ENCODE measurements at regions not wholly inside any gene's neighbourhood (a gene's known extent, or its start where the extent isn't known, plus 50 kb on each side); places are given as distances from the start of the nearest gene placed in this dataset.

DNA sequence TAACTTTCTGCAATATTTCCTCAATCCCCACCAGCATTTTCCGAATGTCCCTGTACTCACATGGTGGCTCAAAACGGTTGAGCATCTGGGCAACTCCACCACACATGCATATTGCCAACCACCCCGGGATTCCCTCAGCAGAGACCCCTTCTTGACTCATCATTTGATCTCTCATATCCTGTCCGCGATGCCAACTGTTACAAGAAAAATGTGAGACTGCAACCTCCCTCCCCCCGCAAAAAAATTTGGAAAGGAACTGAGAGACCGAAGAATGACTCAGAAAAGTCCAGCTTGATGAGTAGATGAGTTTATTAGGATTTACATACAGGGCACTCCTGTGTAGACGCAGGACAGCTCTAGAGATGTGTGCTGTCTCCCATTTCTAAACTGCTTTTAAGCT lies 561.4 kb downstream of the ZIC3 start:
- Histone ChIP-seq H3K27ac (ENCODE audit: low read depth, low read length) (no peak overlapping the region), H3K36me3 (ENCODE audit: control insufficient read depth in 1 of 2, insufficient read depth in 2 of 2, low read length in 2 of 2) (no peaks in the 10 kb centered on the region), H3K79me2 (ENCODE audit: insufficient read depth, low read length) (no peaks in the 10 kb centered on the region), H4K20me1 (ENCODE audit: insufficient read depth) (no peaks in the 10 kb centered on the region), H3K4me2 (ENCODE audit: low read length) (no peak overlapping the region), H3K4me3 (replicated peaks in 1 of 2; ENCODE audit: low read depth in 1 of 2, low read length in 2 of 2) (no peak overlapping the region), H3K9me3 (ENCODE audit: control insufficient read depth in 1 of 2, insufficient read depth in 1 of 2, low read depth in 1 of 2, low read length in 2 of 2) (no peaks in the 10 kb centered on the region), H3K4me1 (ENCODE audit: control insufficient read depth in 1 of 2, insufficient read depth in 2 of 2, low read length in 2 of 2) (no peaks in the 10 kb centered on the region), H3K9ac (ENCODE audit: low read length) (no peak overlapping the region), H2AFZ (ENCODE audit: low read depth, low read length, poor library complexity, severe bottlenecking) (no peak overlapping the region), H3K9me2 (ENCODE audit: insufficient read depth) (no peaks in the 10 kb centered on the region), H3K27me3 (ENCODE audit: insufficient read depth, low read length) (no peaks in the 10 kb centered on the region)
- ATAC-seq: no peak
- BruUV-seq (replicated peaks): no TSS peak
- no peak for DNase-seq (ENCODE audit: low read depth, low spot score)
- intact Hi-C loops (cut with micrococcal nuclease): loop anchor here (5.0 kb wide), 1 partner anchor 1430 kb away; no protein-coding TSS in a partner anchor
- ChIA-PET POLR2A (no interaction called here), CTCF (no interaction called here), RAD21 (ENCODE audit: low non-redundant PET in 1 of 2, low total read pairs in 2 of 2, uncharacterized antibody in 2 of 2, unreplicated experiment in 2 of 2) (no interaction called here)
- TF ChIP-seq FOSL1 (IDR thresholded peaks at IDR 0.05; ENCODE audit: low read depth) (no peak), SIN3A (IDR thresholded peaks at IDR 0.05; ENCODE audit: low read depth) (no peak), POLR2AphosphoS5 (IDR thresholded peaks at IDR 0.05; ENCODE audit: low read depth, low read length) (no peak), TCF7L2 (IDR thresholded peaks at IDR 0.05; ENCODE audit: borderline replicate concordance, extremely low read depth, insufficient read depth, insufficient read length) (no peak), SP1 (IDR thresholded peaks at IDR 0.05; ENCODE audit: low read depth) (no peak), ZNF274 (IDR thresholded peaks at IDR 0.05; ENCODE audit: low read depth, low read length) (no peak), ELF1 (IDR thresholded peaks at IDR 0.05; ENCODE audit: borderline replicate concordance, low read depth) (no peak), ZFX (IDR thresholded peaks at IDR 0.05) (no peak), EZH2 (IDR thresholded peaks at IDR 0.05) (no peak), JUND (IDR thresholded peaks at IDR 0.05) (no peak), YY1 (IDR thresholded peaks at IDR 0.05; ENCODE audit: extremely low read depth, insufficient replicate concordance, low read depth, low read length) (no peak), POLR2A (IDR thresholded peaks at IDR 0.05; ENCODE audit: borderline replicate concordance, extremely low read depth, insufficient read depth, insufficient read length) (no peak)
- TF ChIP-seq, protein P1, sequence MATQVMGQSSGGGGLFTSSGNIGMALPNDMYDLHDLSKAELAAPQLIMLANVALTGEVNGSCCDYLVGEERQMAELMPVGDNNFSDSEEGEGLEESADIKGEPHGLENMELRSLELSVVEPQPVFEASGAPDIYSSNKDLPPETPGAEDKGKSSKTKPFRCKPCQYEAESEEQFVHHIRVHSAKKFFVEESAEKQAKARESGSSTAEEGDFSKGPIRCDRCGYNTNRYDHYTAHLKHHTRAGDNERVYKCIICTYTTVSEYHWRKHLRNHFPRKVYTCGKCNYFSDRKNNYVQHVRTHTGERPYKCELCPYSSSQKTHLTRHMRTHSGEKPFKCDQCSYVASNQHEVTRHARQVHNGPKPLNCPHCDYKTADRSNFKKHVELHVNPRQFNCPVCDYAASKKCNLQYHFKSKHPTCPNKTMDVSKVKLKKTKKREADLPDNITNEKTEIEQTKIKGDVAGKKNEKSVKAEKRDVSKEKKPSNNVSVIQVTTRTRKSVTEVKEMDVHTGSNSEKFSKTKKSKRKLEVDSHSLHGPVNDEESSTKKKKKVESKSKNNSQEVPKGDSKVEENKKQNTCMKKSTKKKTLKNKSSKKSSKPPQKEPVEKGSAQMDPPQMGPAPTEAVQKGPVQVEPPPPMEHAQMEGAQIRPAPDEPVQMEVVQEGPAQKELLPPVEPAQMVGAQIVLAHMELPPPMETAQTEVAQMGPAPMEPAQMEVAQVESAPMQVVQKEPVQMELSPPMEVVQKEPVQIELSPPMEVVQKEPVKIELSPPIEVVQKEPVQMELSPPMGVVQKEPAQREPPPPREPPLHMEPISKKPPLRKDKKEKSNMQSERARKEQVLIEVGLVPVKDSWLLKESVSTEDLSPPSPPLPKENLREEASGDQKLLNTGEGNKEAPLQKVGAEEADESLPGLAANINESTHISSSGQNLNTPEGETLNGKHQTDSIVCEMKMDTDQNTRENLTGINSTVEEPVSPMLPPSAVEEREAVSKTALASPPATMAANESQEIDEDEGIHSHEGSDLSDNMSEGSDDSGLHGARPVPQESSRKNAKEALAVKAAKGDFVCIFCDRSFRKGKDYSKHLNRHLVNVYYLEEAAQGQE (IDR thresholded peaks at IDR 0.05; ENCODE audit: low read depth): no peak
- TF ChIP-seq, protein P2, sequence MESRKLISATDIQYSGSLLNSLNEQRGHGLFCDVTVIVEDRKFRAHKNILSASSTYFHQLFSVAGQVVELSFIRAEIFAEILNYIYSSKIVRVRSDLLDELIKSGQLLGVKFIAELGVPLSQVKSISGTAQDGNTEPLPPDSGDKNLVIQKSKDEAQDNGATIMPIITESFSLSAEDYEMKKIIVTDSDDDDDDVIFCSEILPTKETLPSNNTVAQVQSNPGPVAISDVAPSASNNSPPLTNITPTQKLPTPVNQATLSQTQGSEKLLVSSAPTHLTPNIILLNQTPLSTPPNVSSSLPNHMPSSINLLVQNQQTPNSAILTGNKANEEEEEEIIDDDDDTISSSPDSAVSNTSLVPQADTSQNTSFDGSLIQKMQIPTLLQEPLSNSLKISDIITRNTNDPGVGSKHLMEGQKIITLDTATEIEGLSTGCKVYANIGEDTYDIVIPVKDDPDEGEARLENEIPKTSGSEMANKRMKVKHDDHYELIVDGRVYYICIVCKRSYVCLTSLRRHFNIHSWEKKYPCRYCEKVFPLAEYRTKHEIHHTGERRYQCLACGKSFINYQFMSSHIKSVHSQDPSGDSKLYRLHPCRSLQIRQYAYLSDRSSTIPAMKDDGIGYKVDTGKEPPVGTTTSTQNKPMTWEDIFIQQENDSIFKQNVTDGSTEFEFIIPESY (IDR thresholded peaks at IDR 0.05; ENCODE audit: extremely low read depth, insufficient replicate concordance, low read length): no peak
- TF ChIP-seq, protein P3, sequence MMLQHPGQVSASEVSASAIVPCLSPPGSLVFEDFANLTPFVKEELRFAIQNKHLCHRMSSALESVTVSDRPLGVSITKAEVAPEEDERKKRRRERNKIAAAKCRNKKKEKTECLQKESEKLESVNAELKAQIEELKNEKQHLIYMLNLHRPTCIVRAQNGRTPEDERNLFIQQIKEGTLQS (IDR thresholded peaks at IDR 0.05): no peak
